ENCODE measurements at regions not wholly inside any gene's neighbourhood (a gene's known extent, or its start where the extent isn't known, plus 50 kb on each side); places are given as distances from the start of the nearest gene placed in this dataset.

DNA sequence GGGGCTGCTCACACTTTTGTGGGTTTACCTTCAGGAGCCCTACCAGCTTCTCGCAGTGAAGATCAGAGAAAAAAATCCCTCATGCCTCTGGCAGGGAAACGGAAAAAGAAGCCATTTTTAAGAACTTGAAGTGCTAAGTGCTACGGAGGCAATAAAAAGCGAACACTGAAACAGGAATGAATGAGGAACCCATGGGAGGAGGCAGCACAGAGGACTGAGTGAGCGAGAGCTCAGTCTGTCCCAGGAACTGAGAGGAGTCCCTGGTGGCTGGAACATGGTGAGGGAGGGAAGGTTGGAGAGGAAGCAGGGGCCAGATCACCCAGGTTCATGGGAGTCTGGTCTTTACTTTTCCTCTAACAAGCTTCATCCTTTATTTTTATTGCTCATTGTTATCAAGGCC is 228.1 kb upstream of the PROK2 start:
- no peak for DNase-seq (ENCODE audit: low spot score)
- H3K27ac ChIP-seq: no peak overlapping the region
- POLR2A ChIA-PET (ENCODE audit: low non-redundant PET): no interaction called here
- CTCF ChIA-PET: interaction anchor here (0.6 kb wide), 1 partner anchor 89 kb away, joined by 3 read pairs; no protein-coding TSS in a partner anchor
- TF ChIP-seq, protein P1, sequence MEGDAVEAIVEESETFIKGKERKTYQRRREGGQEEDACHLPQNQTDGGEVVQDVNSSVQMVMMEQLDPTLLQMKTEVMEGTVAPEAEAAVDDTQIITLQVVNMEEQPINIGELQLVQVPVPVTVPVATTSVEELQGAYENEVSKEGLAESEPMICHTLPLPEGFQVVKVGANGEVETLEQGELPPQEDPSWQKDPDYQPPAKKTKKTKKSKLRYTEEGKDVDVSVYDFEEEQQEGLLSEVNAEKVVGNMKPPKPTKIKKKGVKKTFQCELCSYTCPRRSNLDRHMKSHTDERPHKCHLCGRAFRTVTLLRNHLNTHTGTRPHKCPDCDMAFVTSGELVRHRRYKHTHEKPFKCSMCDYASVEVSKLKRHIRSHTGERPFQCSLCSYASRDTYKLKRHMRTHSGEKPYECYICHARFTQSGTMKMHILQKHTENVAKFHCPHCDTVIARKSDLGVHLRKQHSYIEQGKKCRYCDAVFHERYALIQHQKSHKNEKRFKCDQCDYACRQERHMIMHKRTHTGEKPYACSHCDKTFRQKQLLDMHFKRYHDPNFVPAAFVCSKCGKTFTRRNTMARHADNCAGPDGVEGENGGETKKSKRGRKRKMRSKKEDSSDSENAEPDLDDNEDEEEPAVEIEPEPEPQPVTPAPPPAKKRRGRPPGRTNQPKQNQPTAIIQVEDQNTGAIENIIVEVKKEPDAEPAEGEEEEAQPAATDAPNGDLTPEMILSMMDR (conservative IDR thresholded peaks at IDR 0.05; ENCODE audit: low read depth): no peak

DNA sequence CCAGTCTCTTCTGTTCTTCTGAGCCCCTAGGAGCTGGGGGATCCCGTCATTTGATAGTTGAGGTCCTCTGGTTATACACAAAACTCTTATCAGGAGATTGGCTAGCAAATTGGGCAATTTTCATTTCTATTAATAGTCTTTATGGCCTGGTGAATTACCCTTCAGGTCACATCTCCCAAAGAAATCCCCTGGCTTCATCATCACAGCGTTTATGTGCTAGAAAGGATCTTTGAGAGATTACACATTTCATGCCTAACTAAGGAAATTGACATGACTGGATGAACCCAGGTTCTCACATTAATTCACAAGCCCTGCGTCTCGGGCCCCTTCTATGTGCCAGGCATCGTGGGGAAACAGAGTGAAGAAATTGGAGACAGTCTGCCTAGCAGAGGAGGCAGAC is 227.4 kb upstream of the PROK2 start:
- CTCF ChIA-PET: no interaction called here
- no peak for DNase-seq (ENCODE audit: low spot score)
- POLR2A ChIA-PET (ENCODE audit: low non-redundant PET): no interaction called here
- H3K27ac ChIP-seq: no peak overlapping the region
- TF ChIP-seq, protein P1 (conservative IDR thresholded peaks at IDR 0.05; ENCODE audit: low read depth): no peak

DNA sequence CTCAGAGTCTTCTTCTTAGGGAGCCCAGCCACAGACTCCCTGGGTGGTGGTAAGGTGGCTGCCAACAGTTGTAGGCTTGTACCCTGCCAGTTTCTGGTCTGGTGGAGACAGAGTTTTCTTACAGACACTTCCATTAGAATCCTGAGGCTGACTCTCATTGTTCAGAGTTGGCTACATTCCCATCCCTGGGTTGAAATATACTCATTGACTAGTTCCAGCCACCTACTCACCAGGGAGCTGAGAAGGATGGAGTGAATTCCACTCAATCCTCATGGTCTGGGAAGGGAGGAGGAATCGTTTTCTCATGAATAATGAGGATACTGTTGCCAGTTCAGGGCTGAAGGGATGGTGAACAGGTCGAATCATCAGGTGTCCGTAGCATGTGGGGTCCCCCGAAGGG is 226.5 kb upstream of the PROK2 start:
- DNase-seq (ENCODE audit: low spot score): no peak
- TF ChIP-seq, protein P1 (conservative IDR thresholded peaks at IDR 0.05; ENCODE audit: low read depth): no peak
- POLR2A ChIA-PET (ENCODE audit: low non-redundant PET): no interaction called here
- CTCF ChIA-PET: no interaction called here
- H3K27ac ChIP-seq: no peak overlapping the region

DNA sequence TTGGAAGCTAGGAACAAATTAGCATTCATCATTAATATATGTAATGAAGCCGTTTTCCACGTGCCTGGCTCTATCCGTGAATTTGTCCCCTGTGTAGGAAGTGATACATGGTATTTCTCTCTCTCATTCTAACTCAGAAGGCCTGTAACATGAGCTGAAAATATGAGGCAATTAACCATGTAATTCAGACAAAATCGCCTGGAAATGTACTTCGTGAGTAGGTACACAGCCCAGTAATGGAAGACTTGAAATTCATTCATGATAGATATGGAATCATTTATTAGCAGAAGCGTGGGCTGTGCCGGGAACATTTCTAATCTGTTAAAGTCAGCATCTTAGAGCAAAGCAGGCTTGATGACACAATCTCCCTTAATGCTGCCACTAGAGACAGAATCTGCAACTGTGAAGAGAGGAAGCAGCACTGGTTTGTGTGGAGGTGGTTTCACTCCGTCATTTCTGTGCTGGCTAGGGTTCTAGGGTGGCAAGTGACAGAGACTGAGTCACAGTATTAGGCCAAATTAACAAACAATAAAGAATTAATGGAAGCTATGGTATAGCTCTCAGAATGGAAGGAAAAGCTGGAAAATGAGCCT is 225.0 kb upstream of the PROK2 start:
- POLR2A ChIA-PET (ENCODE audit: low non-redundant PET): no interaction called here
- TF ChIP-seq, protein P1 (conservative IDR thresholded peaks at IDR 0.05; ENCODE audit: low read depth): no peak
- no peak overlapping the region for H3K27ac ChIP-seq
- CTCF ChIA-PET: no interaction called here
- no peak for DNase-seq (ENCODE audit: low spot score)

DNA sequence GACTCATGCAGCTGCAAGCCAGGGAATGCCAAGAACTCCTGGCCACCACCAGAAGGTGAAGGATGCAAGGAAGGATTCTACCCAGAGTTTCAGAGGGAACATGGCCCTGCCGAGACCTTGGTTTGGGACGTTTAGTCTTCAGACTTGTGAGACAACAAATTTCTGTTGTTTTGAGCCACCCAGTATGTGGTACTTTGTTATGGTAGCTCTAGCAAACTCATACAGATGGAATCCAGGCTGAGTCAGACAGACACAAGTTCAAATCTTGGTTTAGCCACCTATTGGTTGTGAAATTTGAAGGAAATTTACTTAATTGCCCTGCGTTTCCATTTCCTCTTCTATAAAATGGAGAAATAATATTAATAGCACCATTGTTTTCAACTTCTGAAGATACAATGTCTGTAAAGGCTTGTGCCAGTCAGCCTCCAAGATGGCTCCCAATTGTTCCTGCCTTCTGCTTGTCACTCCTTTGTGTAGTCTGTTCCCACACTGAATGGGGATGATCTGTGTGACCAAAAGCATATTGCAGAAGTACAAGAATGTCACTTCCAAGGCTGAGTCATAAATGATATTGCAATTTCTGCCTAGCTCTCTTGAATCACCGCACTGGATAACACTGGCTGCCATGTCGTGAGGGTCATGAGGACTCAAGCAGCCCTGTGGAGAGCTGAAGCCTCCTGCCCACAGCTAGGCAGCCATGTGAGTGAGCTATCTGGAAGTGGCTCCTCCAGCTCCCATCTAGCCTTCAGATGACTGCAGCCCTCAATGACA is 223.5 kb upstream of the PROK2 start:
- TF ChIP-seq, protein P1 (conservative IDR thresholded peaks at IDR 0.05; ENCODE audit: low read depth): no peak
- no peak for DNase-seq (ENCODE audit: low spot score)
- ChIA-PET POLR2A (ENCODE audit: low non-redundant PET) (no interaction called here), CTCF (no interaction called here)
- no peak overlapping the region for H3K27ac ChIP-seq

DNA sequence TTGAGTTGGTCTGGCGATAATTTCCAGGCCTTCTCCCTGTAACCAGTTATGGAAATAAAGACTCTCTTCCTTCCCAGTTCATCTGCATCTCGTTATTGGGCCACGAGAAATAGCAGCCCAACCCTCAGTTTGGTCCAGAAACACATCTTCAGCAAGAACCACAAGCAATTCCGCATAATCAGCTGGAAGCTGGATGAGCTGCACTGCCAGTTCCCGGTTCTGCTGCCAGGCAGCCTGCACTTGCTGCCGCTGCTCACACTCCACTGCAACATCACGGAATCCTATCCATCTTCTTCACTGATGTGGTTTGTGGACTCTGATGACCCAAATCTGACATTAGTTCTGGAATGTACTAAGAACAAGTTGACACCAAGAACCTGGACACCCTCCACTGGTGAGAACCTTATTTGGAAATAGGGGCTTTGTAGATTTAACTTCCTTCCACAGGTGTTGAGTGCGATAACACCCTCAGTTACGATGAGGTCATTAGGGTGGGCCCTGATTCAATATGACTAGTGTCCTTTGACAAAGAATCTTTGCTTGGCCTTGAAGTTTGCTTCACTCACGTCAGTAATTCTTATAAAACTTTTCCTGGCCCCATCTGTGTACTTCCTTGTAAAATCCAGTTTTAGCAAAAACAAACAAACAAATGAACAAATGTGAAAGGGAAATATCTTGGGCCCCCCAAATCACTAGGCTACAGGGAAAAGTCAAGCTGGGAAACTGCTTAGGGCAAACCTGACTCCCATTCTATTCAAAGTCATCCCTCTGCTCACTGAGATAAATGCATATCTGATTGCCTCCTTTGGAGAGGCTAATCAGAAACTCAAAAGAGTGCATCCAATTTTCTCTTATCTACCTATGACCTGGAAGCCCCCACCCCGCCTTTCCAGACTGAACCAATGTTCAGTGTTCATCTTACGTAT is 221.9 kb upstream of the PROK2 start:
- TF ChIP-seq, protein P1 (conservative IDR thresholded peaks at IDR 0.05; ENCODE audit: low read depth): no peak
- ChIA-PET POLR2A (ENCODE audit: low non-redundant PET) (no interaction called here), CTCF (no interaction called here)

More for the DNA sequence above, 221.9 kb upstream of the PROK2 start:
- no peak overlapping the region for H3K27ac ChIP-seq
- no peak for DNase-seq (ENCODE audit: low spot score)
